PC-9 (cell line): ENCODE measurements at regions not wholly inside any gene's neighbourhood (a gene's known extent, or its start where the extent isn't known, plus 50 kb on each side); places are given as distances from the start of the nearest gene placed in this dataset.

Experiments
- BruUV-seq: library from RNA; stranded (reverse); fragments of 400-500 nt; replicated peaks from 2 replicates; lab custom pipeline; 2021; lab: Mats Ljungman, UMichigan
- CTCF ChIA-PET: fragments of 300-600 bp; sonication (Branson Sonifier 250); formaldehyde crosslinking; loops from one replicate; lab custom pipeline; 2022; ENCODE audit warnings: antibody characterized with exemption; lab: Charles Lee
- POLR2A ChIA-PET: fragments of 300-600 bp; sonication (Branson Sonifier 250); formaldehyde crosslinking; loops from one replicate; lab custom pipeline; 2022; ENCODE audit warnings: antibody characterized with exemption; ENCODE audit not compliant: unreplicated experiment; lab: Charles Lee
- DNase-seq, 2 experiments: peaks; one replicate each; pipeline versions ENCODE4 v3.0.0 to v3.0.0-alpha.2; 2015 to 2022; ENCODE audit warnings: mixed read lengths in 1 of 2
- H2AFZ ChIP-seq: fragments of 200-600 bp; sonication (generic); 2 replicates; pipeline ENCODE4 v1.8.1; 2017; ENCODE audit warnings: antibody characterized with exemption
- H3F3A ChIP-seq: fragments of 200-600 bp; sonication (generic); 2 replicates; pipeline ENCODE4 v1.8.1; 2017; ENCODE audit warnings: antibody characterized with exemption, mild to moderate bottlenecking, low read depth; ENCODE audit not compliant: insufficient read depth
- H3K27ac ChIP-seq: fragments of 200-600 bp; sonication (generic); 2 replicates; pipeline ENCODE4 v1.6.1; 2016; ENCODE audit warnings: mixed run types
- H3K27me3 ChIP-seq: fragments of 200-600 bp; sonication (generic); 2 replicates; pipeline ENCODE4 v1.6.1; 2016; ENCODE audit warnings: low read depth, mixed run types; ENCODE audit not compliant: insufficient read depth
- H3K36me3 ChIP-seq: fragments of 200-600 bp; sonication (generic); 2 replicates; pipeline ENCODE4 v1.6.1; 2016; ENCODE audit warnings: low read depth, mixed run types
- H3K4me1 ChIP-seq: fragments of 200-600 bp; sonication (generic); replicated peaks from 2 replicates; pipeline ENCODE4 v1.6.1; 2016; ENCODE audit warnings: mixed run types; ENCODE audit not compliant: insufficient read depth
- H3K4me2 ChIP-seq: fragments of 200-600 bp; sonication (generic); 2 replicates; pipeline ENCODE4 v1.6.1; 2017; ENCODE audit warnings: mixed run types
- H3K4me3 ChIP-seq: fragments of 200-600 bp; sonication (generic); 2 replicates; pipeline ENCODE4 v1.6.1; 2016; ENCODE audit warnings: mixed run types
- H3K79me2 ChIP-seq: fragments of 200-600 bp; sonication (generic); 2 replicates; pipeline ENCODE4 v1.6.1; 2017; ENCODE audit warnings: low read depth, mixed run types
- H3K9me2 ChIP-seq: fragments of 200-600 bp; sonication (generic); 2 replicates; pipeline ENCODE4 v1.8.1; 2017; ENCODE audit warnings: mild to moderate bottlenecking; ENCODE audit not compliant: insufficient read depth
- H3K9me3 ChIP-seq: fragments of 200-600 bp; sonication (generic); 2 replicates; pipeline ENCODE4 v1.8.1; 2016; ENCODE audit warnings: low read depth; ENCODE audit not compliant: insufficient read depth
- H4K20me1 ChIP-seq: fragments of 200-600 bp; sonication (generic); 2 replicates; pipeline ENCODE4 v1.8.1; 2017; ENCODE audit not compliant: insufficient read depth
- CTCF ChIP-seq: fragments of 200-600 bp; sonication (generic); conservative IDR thresholded peaks from 2 replicates; pipeline ENCODE4 v1.6.1; 2017; ENCODE audit warnings: mixed run types, antibody characterized with exemption, mild to moderate bottlenecking, moderate library complexity
- EZH2 ChIP-seq: fragments of 200-600 bp; sonication (generic); IDR thresholded peaks from 2 replicates; pipeline ENCODE4 v1.8.0; 2017; ENCODE audit warnings: antibody characterized with exemption, low read depth
- intact Hi-C: fragments of 100-400 bp; cut with micrococcal nuclease; formaldehyde crosslinking; loops from one replicate; pipeline ENCODE4 v1.10.0; 2022; ENCODE audit not compliant: unreplicated experiment

- no peaks in the 10 kb centered on the region for H3K36me3 ChIP-seq
- ChIA-PET CTCF (no interaction called here), POLR2A (no interaction called here)
- H3K79me2 ChIP-seq: no peaks in the 10 kb centered on the region
- peaks cover 32% of the 10 kb centered on the region for H3K27me3 ChIP-seq
- no TSS peak for BruUV-seq
- H3K4me2 ChIP-seq: no peak overlapping the region
- no peaks in the 10 kb centered on the region for H3K4me1 ChIP-seq
- H3K9me2 ChIP-seq: no peaks in the 10 kb centered on the region
- DNase-seq: no peak
- no peak overlapping the region for H3K27ac ChIP-seq
- H4K20me1 ChIP-seq: no peaks in the 10 kb centered on the region
- intact Hi-C loops: no loop called here
- no peak overlapping the region for H3K4me3 ChIP-seq
- no peaks in the 10 kb centered on the region for H3F3A ChIP-seq
- no peaks in the 10 kb centered on the region for H3K9me3 ChIP-seq
- no peak overlapping the region for H2AFZ ChIP-seq
- TF ChIP-seq EZH2 (no peak), CTCF (no peak)
These were observed 133.2 kb downstream of the DLL1 start for GRCh38 chr6:170157567-170158218.

GRCh38 chr6:170156448-170157375 is 134.2 kb downstream of the DLL1 start:
- Histone ChIP-seq H4K20me1 (no peaks in the 10 kb centered on the region), H2AFZ (no peak overlapping the region), H3K9me3 (no peaks in the 10 kb centered on the region), H3K79me2 (no peaks in the 10 kb centered on the region), H3K4me2 (no peak overlapping the region), H3K4me1 (no peaks in the 10 kb centered on the region), H3K4me3 (no peak overlapping the region), H3K9me2 (no peaks in the 10 kb centered on the region), H3K27ac (no peak overlapping the region), H3F3A (no peaks in the 10 kb centered on the region), H3K36me3 (no peaks in the 10 kb centered on the region), H3K27me3 (peaks cover 41% of the 10 kb centered on the region)
- POLR2A ChIA-PET: no interaction called here
- BruUV-seq: no TSS peak
- CTCF ChIA-PET: no interaction called here
- intact Hi-C loops: no loop called here
- DNase-seq: no peak
- TF ChIP-seq EZH2: no peak
- TF ChIP-seq CTCF: no peak

- Histone ChIP-seq H3K79me2 (no peaks in the 10 kb centered on the region), H3K27ac (no peak overlapping the region), H3K36me3 (no peaks in the 10 kb centered on the region), H3K27me3 (peaks cover 52% of the 10 kb centered on the region), H4K20me1 (no peaks in the 10 kb centered on the region), H3K4me2 (no peak overlapping the region), H3K9me2 (no peaks in the 10 kb centered on the region), H3K4me1 (no peaks in the 10 kb centered on the region), H2AFZ (no peak overlapping the region), H3F3A (no peaks in the 10 kb centered on the region), H3K9me3 (no peaks in the 10 kb centered on the region), H3K4me3 (no peak overlapping the region)
- intact Hi-C loops: no loop called here
- DNase-seq: no peak
- no TSS peak for BruUV-seq
- ChIA-PET POLR2A (no interaction called here), CTCF (no interaction called here)
- TF ChIP-seq EZH2 (no peak), CTCF (no peak)
These were observed 135.2 kb downstream of the DLL1 start for GRCh38 chr6:170155464-170156196.
